ENCODE measurements at regions not wholly inside any gene's neighbourhood (a gene's known extent, or its start where the extent isn't known, plus 50 kb on each side); places are given as distances from the start of the nearest gene placed in this dataset.
"Not testable (repeated sequence)": the region's sequence is repeated elsewhere in the genome, so short reads cannot be mapped to it uniquely, and the experiment has no call there.

DNA sequence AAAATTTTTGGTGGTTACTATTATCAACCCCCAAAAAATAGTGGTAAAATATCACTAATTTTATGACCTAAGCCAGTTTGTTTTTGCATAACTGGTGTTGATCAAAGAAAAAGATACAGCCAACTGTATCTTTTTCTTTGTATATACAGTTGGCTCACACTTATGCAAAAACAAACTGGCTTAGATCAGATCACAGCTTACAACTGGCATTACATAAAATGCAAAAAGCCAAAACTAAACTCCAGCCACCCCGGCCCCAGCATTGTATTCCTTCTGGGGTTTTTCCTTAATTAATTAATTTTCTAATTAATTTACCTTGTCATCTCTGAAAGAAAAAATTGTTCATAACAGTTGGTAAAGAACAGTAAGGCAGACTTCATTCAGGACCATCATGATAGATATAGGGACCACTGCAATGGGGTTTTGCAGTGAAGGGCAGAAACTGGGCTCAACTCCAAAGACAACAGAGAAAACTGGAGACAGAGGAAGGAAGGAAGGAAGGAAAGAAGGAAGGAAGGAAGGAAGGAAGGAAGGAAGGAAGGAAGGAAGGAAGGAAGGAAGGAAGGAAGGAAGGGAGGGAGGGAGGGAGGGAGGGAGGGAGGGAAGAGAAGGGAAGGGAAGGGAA, 202.1 kb downstream of the HNRNPD start:
- DNase-seq = no peak

DNA sequence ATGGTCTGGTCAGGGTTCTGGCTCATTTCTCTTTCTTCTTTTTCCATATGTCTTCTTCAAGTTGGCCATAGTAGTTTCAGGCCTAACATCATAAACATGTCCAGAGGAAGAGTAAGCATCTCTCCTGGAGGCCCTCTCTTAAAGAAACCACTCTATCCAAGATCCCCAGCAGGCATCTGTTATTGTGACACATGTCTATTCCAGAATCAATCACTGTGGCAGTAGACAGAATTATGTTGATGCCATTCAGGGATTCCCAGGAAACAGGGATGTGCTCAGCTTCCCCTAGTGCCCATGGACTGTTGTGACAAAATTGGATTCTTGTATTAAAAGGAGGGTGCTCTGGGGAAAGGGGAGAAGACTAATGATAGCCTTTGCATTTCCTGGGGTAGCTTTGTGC, 224.0 kb downstream of the HNRNPD start:
- no peak for DNase-seq

DNA sequence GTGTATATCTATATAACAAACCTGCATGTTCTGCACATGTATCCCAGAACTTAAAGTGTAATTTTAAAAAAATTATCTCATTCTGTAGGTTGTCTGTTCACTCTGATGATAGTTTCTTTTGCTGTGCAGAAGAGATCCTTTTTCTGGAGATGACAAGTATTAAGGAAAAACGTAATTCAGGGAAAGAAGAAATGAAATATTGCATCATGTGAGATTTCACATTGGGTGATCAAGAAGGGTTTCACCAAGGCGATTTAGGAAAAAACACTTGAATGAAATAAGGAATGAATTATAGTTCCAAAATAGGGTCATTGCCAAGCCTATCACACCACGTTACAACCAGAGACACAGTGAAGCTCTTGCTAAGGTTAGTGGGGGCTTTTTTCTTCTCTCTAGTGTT, 227.9 kb downstream of the HNRNPD start:
- DNase-seq = no peak

DNA sequence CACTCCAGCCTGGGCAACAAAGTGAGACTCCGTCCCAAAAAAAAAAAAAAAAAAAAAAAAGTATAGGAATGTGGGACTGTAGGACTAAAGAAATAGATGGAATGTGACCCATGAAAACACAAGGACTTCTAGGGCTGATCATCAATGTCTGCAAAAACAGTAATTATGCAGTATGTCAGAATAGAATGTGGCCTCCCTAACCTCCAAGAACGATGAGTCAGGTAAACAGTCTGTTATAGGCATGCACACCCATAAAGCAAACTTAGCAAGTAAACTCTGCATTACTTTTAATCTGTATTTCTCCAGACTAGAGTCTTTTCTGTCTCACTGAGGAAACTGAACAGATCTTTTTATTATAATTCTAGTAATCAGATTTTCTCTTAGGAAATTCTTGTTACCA, 233.4 kb downstream of the HNRNPD start:
- DNase-seq = no peak

DNA sequence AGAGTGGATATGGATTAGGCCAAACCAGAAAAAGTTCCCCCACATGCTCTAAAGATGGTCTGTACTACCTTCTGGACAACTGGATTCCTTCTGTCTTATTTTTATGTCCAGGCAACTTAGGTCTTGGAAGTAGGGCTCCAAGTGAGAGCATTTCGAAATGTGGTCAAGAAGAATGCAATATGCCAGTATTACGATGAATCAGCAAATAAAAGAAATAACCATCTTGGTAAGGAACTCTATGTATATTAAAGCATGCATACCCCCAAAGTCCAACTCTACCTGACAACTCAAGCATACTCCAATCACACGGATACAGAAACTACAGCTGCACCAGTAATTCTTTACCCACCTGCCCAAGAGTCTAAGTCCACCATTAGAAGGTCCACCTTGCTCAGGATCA, 234.5 kb downstream of the HNRNPD start:
- no peak for DNase-seq

DNA sequence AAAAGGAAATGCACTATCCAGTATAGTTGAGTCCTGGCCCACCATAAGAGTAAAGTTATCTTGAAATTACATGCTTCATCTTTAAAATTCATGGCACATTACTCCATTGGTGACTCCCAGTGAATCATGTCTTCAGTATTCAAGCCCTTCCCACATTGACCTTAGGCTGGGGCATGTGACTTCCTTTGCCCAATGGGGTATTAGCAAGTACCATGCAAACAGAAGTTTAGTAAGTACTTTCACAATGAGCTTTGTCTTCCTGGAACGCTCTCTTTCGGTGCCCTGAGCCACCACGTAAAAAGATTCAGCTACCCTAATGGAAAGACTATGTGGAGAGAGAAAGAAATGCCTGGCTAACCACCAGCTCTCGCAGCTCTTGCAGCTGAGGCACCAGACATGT, 235.4 kb downstream of the HNRNPD start:
- no peak for DNase-seq

DNA sequence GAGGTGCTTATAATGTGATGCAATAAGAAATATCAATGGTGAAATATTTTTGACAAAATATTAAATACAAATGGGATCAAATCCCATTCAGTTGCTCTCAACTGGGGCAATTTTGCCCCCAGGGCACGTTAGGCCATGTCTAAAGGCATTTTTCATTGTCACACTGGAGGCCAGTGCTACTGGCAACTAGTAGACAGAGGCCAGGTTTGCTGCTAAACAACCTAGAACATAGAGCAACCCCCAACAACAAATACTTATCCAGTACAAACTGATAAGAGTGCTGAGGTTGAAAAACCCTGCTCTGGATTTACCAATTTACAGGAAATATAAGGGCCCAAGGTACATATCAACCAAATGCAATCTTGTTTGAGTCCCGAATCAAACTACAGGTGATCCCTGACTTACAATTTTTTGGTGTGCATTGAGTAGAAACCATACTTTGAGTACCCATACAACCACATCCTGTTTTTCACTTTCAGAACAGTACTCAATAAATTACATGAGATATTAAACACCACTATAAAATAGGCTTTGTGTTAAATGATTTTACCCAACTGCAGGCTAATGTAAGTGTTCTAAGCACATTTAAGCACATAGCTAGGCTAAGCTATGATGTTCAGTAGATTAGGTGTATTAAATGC, 237.5 kb downstream of the HNRNPD start:
- DNase-seq = no peak

DNA sequence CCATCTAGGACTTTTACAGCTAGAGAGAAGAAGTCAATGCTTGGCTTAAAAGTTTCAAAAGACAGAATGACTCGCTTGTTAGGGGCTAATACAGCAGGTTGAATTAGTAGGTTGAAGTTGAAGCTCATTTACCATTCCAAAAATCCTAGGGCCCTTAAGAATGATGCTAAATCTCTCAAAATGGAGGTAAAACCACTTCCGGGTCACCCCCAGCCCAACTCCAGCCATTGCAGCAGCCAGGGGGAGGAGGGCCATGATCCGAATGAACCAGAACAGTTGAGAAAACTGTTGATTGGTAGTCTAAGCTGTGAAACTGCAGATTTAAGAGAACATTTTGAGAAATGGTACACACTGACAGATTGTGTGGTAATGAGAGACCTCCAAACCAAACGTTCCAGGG, 245.4 kb downstream of the HNRNPD start:
- DNase-seq = no peak

DNA sequence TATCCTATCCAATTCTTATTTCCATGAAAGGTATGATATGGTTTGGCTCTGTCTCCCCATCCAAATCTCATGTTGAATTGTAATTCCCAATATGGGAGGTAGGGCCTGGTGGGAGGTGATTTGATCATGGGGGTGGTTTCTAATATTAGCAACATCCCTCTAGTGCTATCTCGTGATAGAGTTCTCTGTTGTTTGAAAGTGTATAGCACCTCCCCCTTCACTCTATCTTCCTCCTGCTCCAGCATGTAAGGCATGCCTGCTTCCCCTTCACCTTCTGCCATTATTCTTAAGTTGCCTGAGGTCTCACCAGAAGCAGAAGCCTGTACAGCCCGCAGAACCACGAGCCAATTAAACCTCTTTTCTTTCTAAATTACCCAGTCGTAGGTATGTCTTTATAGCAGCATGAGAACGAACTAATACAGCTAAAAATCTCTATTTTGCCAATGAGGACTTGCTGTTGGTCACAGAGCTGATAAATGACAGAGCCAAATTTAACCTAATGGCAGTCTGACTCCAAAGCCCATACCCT, 247.2 kb downstream of the HNRNPD start:
- DNase-seq = no peak

DNA sequence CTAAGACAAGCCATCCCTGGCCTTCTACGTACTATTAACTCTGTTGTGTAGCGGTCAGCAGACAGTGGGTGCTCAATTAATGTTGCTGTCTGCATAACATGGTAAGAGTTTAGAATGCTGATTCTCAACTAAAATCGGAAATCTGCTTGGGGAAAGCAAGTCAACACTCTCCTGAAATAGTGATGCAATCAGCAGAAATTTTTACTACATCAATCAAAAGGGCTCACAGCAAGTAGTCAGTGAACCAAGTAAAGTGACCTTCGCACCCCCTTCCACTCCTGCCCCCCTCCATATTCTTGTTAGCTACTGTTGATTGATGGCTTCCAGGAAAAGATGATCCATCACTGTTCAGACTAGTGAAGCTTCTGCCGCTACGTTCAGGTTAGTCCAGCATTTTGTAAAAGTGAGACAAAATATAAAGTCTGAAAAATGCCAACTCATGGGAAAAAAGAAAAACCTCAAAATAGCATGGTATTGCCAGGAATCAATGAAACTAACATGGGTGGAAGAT, 247.9 kb downstream of the HNRNPD start:
- no peak for DNase-seq

DNA sequence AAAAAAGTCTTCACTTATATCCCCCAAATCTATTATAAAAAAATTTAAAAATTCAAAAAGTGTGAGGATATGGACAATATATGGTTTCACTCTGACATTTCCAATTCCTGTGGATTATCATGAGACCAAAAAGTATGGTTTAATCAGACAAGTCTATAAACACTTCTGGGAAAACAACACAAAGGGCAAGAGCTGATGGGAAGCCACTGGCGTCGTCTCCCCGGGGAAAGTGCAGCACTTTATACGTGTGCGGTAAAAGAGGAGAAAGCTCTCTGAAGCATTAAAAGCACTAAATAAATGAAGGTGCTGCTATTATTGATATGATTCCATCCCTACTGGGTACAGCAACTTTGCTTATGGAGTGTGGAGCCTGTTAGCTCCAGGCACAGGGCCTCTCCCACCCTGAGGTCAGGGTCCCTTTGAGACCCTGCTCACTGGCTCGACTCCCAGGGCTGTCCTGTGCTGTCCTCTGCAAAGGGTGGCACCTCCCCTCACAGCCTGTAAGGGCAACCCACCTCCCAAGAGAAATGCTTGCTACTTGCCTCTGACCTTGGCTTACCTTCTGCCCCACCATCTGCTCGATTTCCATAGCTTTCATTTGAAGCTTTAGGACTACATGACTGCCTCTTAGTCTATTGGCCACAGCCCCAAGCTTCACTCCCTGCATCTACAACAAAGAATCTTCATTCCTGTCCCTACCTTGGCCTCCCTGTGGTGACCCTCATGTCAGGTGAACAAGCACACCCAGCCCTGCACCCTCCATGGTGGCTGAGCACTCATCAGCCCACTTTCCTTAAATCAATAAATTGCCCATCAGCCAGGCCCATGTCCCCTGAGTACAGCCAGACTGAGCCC, 248.6 kb downstream of the HNRNPD start:
- no peak for DNase-seq

DNA sequence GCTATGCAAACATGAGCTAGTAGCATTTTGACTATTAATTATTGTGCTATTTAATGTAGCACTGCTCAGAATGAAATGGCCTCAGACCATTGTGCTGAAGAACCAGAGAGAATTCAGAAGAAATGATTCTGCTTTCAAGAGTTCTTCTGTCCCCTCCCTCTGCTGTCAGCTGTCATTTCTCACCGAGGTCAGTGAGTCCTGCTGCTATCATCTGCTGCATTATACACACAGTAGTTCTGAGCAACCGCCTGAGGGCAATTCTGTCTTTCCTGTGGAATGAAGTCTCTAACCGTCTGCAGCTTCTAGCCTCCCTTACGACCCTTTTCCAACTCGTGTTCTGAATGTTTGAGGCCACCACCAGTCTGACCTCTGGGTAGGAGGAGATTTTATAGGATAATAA, 249.4 kb downstream of the HNRNPD start:
- DNase-seq = no peak

DNA sequence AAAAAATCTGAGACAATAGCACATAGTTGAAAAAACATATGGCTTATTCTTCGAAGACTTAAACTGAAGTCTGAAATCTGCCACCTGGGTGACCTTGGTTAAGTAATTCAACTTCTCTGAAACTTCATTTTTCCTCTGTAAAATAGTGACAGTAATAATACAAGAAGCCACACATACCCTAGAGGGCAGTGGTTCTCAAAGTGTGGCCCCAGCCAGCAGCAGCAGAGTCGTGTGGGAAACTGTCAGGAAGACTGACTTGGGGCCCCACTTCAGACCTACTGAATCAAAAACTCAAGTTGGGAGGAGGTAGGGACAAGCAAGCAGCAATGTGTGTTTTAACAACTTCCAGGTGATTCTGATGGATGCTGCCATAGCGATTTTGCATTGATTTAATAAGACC, 249.9 kb downstream of the HNRNPD start:
- no peak for DNase-seq

DNA sequence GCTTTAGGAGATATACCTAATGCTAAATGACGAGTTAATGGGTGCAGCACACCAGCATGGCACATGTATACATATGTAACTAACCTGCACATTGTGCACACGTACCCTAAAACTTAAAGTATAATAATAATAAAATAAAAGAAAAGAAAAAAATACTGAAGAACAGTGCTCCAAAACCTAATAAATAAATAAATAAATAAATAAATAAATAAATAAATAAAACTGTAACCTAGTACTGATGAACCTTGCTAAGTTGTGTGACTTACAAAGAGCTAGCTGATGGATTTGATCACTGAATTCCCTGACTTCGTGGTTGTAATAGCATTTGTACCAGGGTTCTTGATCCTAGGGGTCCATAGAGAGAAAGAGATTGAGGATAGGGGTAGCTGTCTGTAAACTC, 258.6 kb downstream of the HNRNPD start:
- not testable (repeated sequence) for DNase-seq

DNA sequence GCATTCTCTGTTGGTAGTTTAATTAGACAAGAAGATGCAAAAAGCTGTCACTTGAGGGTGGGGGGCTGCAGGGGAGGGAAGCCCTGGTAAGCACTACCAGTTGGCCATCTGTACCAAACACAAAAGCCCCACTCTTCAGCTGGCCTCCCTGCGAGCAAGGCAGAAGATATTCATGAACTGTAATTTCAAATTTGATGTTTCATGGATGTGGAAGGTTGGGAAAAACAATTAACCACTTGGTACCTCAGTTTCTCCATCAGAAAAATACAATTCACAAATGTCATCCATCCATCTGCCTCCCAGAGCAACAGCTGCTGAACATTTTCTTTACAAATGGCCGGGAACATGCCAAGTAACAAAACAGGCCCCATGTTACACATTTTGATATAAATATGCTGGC, 265.3 kb downstream of the HNRNPD start:
- DNase-seq = no peak

DNA sequence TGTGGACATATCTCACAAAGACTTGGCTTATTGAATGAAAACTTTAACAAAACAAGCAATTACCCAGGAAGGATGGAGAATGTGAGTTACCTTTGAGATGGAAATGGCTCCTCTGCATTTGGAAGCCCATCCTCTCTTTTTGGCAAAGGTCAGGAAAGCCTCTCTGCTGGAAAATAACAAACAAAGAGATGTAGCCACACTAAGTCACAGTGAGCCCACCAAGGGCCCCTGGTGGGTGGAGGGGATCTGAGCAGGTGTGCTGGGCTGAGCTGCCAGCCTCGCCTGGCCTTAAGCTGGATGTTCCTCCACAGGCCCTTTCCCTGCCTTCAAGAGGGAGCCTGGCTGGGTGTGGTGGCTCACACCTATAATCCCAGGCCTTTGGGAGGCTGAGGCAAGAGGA, 269.2 kb downstream of the HNRNPD start:
- no peak for DNase-seq

DNA sequence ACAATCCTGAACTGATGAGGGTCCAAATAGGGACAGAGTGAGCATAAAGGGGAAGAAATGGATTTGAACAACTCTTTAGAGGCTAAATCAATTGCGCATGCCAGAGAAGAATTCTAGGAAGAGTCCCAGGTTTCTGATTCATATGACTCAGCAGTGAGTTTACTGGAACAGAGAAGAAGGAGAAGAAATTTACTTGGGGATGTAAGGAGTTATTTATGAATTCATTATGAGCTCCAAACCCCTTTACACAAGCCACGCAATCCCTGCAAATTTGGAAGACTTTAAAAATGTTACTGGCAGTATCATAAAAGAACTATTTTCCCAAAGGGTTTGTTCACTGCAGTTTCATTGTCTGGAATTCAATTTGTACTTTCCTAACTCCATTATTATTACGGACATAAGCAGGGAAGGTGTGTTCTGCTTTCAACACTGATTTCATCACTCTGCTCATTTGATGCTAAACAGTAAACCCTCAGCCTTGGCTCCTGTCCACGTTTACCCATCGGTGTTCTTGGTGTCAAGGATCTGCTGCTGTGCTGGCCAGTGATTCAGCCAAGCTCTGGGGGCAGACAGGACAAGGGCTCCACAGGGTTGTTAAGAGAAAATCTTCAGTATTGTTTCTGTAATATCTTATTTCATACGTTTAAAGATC, 273.7 kb downstream of the HNRNPD start:
- no peak for DNase-seq

DNA sequence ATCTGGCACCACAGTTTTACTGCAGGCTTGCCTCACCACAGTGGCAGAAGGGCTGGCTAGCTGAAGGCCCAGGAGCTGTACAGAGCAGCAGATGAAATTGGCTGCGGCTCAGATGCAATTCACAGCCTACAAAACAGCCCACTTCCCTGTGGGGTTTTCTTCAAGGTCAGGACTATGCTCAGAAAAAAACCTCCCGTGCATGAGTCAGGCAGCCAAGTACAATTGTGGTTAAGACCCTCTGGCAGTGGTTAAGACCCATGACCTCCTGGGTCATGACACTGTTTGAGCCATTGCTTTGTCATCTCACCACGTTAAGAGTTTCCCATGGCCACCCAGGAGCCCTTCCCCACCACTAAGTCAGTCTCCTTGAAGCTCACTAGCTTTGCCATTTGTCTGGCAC, 276.3 kb downstream of the HNRNPD start:
- DNase-seq = no peak

DNA sequence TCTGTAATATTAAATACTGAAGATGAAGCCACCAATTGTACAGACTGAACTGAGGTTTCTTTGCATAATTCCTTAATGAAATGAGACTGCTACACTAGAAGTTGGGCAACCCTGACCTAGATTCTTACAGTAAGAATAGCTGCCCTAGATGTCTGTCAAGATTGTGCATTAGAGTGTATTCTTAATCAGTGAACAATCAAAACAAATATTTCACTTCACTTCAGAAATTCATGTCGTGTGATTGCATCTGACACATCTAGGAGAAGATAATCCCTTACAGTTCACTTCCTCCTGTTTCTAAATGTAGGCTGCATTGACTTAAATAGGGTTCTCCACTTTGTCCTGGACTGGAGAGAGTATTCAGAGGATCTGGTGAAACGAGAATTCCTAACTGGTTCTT, 283.1 kb downstream of the HNRNPD start:
- DNase-seq = no peak

DNA sequence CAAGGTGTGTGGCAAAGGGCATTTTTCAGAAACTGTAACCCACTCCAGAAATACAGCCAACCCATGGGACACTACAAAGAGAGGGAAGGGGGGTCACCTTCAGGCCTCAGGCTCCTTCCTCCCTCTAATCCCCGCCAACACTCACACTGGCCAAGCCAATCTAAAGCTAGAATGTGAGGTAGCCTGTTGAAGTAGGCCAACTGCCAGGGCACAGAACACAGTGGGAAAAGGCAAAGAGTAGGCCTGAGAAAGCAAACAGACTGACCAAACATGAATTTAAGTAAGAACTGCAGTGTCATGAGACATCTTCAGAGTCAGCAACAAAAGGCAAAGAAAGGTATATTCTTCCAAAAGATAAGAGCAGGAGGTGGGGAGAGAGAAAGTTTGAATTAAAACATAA, 289.0 kb downstream of the HNRNPD start:
- DNase-seq = no peak

DNA sequence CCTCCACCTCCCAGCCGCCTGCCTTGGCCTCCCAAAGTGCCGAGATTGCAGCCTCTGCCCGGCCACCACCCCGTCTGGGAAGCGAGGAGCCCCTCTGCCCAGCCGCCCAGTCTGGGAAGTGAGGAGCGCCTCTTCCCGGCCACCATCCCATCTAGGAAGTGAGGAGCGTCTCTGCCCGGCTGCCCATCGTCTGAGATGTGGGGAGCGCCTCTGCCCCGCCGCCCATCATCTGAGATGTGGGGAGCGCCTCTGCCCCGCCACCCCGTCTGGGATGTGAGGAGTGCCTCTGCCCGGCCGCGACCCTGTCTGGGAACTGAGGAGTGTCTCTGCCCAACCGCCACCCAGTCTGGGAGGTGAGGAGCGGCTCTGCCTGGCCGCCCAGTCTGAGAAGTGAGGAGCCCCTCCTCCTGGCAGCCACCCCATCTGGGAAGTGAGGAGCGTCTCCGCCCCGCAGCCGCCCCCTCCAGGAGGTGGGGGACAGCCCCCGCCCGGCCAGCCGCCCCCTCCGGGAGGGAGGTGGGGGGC, 296.3 kb downstream of the HNRNPD start:
- DNase-seq = not testable (repeated sequence)

DNA sequence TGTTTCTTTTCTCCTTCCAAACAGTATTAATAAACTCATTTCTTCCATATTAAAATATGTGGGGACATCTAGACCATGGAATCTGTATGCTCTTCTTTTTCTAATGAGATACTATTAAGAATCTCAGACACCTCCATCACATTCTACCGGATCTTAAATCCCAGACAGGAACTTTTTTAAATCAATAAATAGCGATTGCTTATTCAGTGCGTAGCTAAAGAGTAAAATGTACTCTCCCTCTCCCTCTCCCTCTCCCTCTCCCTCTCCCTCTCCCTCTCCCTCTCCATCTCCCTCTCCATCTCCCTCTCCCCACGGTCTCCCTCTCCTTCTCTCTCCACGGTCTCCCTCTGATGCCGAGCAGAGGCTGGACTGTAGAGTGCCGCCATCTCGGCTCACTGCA, 297.0 kb downstream of the HNRNPD start:
- no peak for DNase-seq

DNA sequence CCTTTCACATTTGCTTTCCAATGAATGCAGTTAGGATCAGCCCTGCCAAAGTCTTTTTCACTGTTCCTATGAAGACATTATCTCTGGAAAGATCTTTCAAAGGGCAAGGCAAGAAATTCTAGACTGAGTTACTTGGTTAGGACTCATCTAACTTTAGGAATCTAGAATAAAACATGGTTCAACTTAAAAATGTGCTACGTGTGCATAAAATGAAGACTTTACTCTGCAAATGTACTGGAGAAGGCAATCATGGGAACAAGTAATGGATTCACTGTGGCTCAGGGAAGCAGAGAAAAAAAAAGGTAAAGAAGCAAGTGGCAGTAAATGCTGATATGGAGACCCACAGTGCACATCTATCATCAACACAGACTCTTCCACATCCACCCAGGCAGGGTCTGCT, 297.4 kb downstream of the HNRNPD start:
- no peak for DNase-seq

Data from NCI-H2081 (cell line).